Breast epithelium (tissue), 3 donors: ENCODE measurements at regions not wholly inside any gene's neighbourhood (a gene's known extent, or its start where the extent isn't known, plus 50 kb on each side); places are given as distances from the start of the nearest gene placed in this dataset.

Experiments used
- POLR2A ChIP-seq: fragments of 450-650 bp; IDR thresholded peaks from one replicate; pipeline ENCODE4 v1.6.1; 2016; ENCODE audit warnings: antibody characterized with exemption, mild to moderate bottlenecking, moderate library complexity
- POLR2AphosphoS5 ChIP-seq, 3 donors: sonication (generic); formaldehyde crosslinking; IDR thresholded peaks; one replicate each; pipeline ENCODE4 v1.6.1; 2017; ENCODE audit warnings: antibody characterized with exemption in 3 of 3
- TF ChIP-seq, protein P1 (sequence below), 3 donors: fragments of 450-650 bp; IDR thresholded peaks; one replicate each; pipeline ENCODE4 v1.5.1; 2016 to 2017; ENCODE audit warnings: antibody characterized with exemption in 3 of 3, mild to moderate bottlenecking in 3 of 3, moderate library complexity in 3 of 3

DNA sequence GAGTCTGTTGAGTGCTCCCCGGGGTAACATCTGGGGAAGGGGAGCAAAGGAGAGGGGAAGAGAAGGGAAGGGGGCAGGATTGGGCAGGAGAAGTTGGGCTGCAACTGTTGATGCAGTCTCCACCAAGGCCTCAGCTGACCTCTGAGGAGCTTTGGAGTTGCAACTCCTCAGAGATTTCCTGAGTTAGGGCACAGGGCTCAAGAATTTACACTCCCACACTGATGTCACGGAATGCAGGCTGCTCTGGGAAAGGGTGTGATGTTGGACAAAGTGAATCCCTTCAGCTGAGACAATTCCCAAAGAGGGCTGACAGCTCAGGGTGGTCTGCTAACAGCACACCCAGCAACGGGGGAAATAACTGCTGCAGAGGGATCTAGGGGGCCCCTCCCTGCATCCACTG lies 295.6 kb downstream of the PCNX1 start:
- TF ChIP-seq, protein P1, sequence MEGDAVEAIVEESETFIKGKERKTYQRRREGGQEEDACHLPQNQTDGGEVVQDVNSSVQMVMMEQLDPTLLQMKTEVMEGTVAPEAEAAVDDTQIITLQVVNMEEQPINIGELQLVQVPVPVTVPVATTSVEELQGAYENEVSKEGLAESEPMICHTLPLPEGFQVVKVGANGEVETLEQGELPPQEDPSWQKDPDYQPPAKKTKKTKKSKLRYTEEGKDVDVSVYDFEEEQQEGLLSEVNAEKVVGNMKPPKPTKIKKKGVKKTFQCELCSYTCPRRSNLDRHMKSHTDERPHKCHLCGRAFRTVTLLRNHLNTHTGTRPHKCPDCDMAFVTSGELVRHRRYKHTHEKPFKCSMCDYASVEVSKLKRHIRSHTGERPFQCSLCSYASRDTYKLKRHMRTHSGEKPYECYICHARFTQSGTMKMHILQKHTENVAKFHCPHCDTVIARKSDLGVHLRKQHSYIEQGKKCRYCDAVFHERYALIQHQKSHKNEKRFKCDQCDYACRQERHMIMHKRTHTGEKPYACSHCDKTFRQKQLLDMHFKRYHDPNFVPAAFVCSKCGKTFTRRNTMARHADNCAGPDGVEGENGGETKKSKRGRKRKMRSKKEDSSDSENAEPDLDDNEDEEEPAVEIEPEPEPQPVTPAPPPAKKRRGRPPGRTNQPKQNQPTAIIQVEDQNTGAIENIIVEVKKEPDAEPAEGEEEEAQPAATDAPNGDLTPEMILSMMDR (IDR thresholded peaks at IDR 0.05): no peak
- TF ChIP-seq POLR2A (no peak), POLR2AphosphoS5 (IDR thresholded peaks at IDR 0.05) (no peak)
